Esophagus muscularis mucosa (tissue), 4 donors: ENCODE measurements at regions not wholly inside any gene's neighbourhood (a gene's known extent, or its start where the extent isn't known, plus 50 kb on each side); places are given as distances from the start of the nearest gene placed in this dataset.

Source experiments
- DNase-seq: peaks from one replicate; pipeline ENCODE4 v3.0.0-alpha.2; 2017; ENCODE audit errors: extremely low spot score
- H3K27ac ChIP-seq, 4 donors: fragments of 200-600 bp; sonication (generic); replicated peaks in 1 of 4; 1 replicate in 3 of 4; 2 replicates in 1 of 4; pipeline ENCODE4 v1.5.1; 2016 to 2019; ENCODE audit warnings: mild to moderate bottlenecking in 1 of 4
- H3K27me3 ChIP-seq, 4 donors: fragments of 200-600 bp; sonication (generic); one replicate each; pipeline versions ENCODE4 v1.5.1 to v1.6.0; 2016 to 2019
- H3K36me3 ChIP-seq, 4 donors: fragments of 200-600 bp; sonication (generic); one replicate each; pipeline ENCODE4 v1.5.1; 2016 to 2019
- H3K4me1 ChIP-seq, 4 donors: fragments of 200-600 bp; sonication (generic); one replicate each; pipeline ENCODE4 v1.5.1; 2016 to 2019
- H3K4me3 ChIP-seq, 4 donors: fragments of 200-600 bp; sonication (generic); 1 replicate in 2 of 4; 2 replicates in 2 of 4; pipeline ENCODE4 v1.5.1; 2016 to 2019; ENCODE audit warnings: mild to moderate bottlenecking in 4 of 4, moderate library complexity in 1 of 4
- H3K9me3 ChIP-seq, 4 donors: fragments of 200-600 bp; sonication (generic); 1 replicate in 3 of 4; 2 replicates in 1 of 4; pipeline ENCODE4 v1.5.1; 2016 to 2019
- CTCF ChIP-seq, 3 experiments: fragments of 200-600 bp in 2 of 3; fragments of 450-650 bp in 1 of 3; sonication (generic) in 2 of 3; IDR thresholded peaks; one replicate each; pipeline ENCODE4 v1.5.1; 2017 to 2019; ENCODE audit warnings: antibody characterized with exemption in 3 of 3, mild to moderate bottlenecking in 2 of 3, moderate library complexity in 1 of 3
- EP300 ChIP-seq: sonication (generic); formaldehyde crosslinking; IDR thresholded peaks from one replicate; pipeline ENCODE4 v1.6.1; 2017; ENCODE audit warnings: antibody characterized with exemption
- POLR2A ChIP-seq: fragments of 450-650 bp; IDR thresholded peaks from one replicate; pipeline ENCODE4 v1.6.1; 2017; ENCODE audit warnings: antibody characterized with exemption, moderate library complexity, mild to moderate bottlenecking, low read depth
- POLR2AphosphoS5 ChIP-seq, 2 donors: sonication (generic); formaldehyde crosslinking; IDR thresholded peaks; one replicate each; pipeline ENCODE4 v1.6.1; 2017; ENCODE audit warnings: antibody characterized with exemption in 2 of 2
- WGBS: methylation state at CpG from one replicate; pipeline ENCODE4 v1.1.5; 2018; 5-methylcytosine and 5-hydroxymethylcytosine counted together
- intact Hi-C: fragments of 100-400 bp; cut with DNase I; formaldehyde crosslinking; loops from one replicate; pipeline ENCODE4 v1.15.1; 2023

DNA sequence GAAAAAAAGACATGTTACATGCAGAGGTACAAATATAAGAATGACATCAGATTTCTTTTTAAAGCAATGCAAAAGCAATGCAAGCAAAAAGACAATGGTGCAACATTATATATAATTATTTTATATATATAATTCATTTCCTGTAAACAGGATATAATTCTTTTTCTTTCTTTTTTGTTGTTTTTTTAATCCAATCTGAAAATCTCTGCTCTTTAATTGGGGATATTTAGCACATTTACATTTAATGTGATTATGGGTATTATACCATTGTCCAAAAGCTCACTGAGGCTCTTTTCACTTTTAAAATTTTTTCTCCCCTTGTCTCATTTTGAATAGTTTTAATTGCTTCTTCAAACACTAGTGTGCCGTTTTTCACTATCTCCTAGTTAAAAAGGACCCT, 148.9 kb downstream of the FGF18 start:
- Histone ChIP-seq H3K4me3 (no peak overlapping the region), H3K9me3 (peaks cover 0 to 29% (median 22%) of the 10 kb centered on the region in 4 donors), H3K4me1 (no peaks in the 10 kb centered on the region), H3K27ac (no peak overlapping the region), H3K27me3 (no peaks in the 10 kb centered on the region), H3K36me3 (no peaks in the 10 kb centered on the region)
- 91% methylated on average over 1 of the region's 1 CpG for WGBS
- no peak for TF ChIP-seq EP300
- no peak for TF ChIP-seq POLR2A
- no peak for TF ChIP-seq POLR2AphosphoS5 (IDR thresholded peaks at IDR 0.05)
- no peak for TF ChIP-seq CTCF (IDR thresholded peaks at IDR 0.05)
- intact Hi-C loops: no loop called here
- no peak for DNase-seq

- peaks cover 0 to 29% (median 22%) of the 10 kb centered on the region in 4 donors for H3K9me3 ChIP-seq
- WGBS: 0% methylated on average over 1 of the region's 1 CpG
These were observed 149.7 kb downstream of the FGF18 start for GRCh38 chr5:171569065-171569712.

DNA sequence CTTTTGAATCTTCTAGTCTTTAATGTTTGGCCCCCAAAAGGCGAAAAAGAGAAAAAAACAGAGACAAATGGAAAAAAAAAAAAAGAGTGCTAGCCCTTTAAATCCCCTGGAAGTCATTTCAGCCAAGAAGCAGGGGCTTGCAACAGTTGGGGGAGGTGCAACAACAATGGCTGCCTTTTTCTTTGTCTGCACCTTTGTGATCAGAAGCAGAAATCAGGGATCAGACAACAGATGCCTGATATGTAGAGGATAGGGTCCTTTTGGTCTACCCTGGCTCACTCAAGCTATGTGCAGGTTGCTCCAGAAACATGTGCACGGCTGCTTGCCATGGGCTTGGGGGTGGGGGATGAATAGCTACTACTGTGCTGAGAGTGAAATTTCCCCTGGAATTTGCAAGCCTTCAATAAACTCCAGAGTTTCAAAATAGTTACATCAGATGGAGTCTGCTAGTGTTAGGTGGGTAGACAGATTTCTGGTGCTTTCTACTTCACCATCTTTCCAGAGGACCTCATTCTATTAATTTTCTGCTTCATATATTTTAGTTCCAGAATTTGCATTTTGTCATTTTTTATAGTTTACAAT, 150.9 kb downstream of the FGF18 start:
- no peak for DNase-seq
- H3K4me1 ChIP-seq: no peaks in the 10 kb centered on the region
- TF ChIP-seq EP300 (no peak), CTCF (IDR thresholded peaks at IDR 0.05) (no peak)
- H3K4me3 ChIP-seq: no peak overlapping the region
- no peaks in the 10 kb centered on the region for H3K27me3 ChIP-seq
- H3K9me3 ChIP-seq: peaks cover 0 to 29% (median 22%) of the 10 kb centered on the region in 4 donors
- no peaks in the 10 kb centered on the region for H3K36me3 ChIP-seq
- H3K27ac ChIP-seq: no peak overlapping the region
- WGBS: 75% methylated on average over 2 of the region's 2 CpGs
- intact Hi-C loops: no loop called here

More at GRCh38 chr5:171569065-171569712, 149.7 kb downstream of the FGF18 start:
- H3K4me3 ChIP-seq: no peak overlapping the region
- TF ChIP-seq CTCF (IDR thresholded peaks at IDR 0.05) (no peak), EP300 (no peak), POLR2A (no peak), POLR2AphosphoS5 (IDR thresholded peaks at IDR 0.05) (no peak)
- DNase-seq: no peak
- H3K4me1 ChIP-seq: no peaks in the 10 kb centered on the region
- intact Hi-C loops: no loop called here
- H3K27me3 ChIP-seq: no peaks in the 10 kb centered on the region
- H3K36me3 ChIP-seq: no peaks in the 10 kb centered on the region
- no peak overlapping the region for H3K27ac ChIP-seq

GRCh38 chr5:171571663-171572062, 152.2 kb downstream of the FGF18 start:
- H3K27ac ChIP-seq: no peak overlapping the region
- no peaks in the 10 kb centered on the region for H3K4me1 ChIP-seq
- H3K36me3 ChIP-seq: no peaks in the 10 kb centered on the region
- peaks cover 0 to 29% (median 24%) of the 10 kb centered on the region in 4 donors for H3K9me3 ChIP-seq
- DNase-seq: no peak
- no peak overlapping the region for H3K4me3 ChIP-seq
- no peaks in the 10 kb centered on the region for H3K27me3 ChIP-seq
- WGBS: 55% methylated on average over 3 of the region's 3 CpGs
- intact Hi-C loops: no loop called here
- TF ChIP-seq POLR2A: no peak
- TF ChIP-seq CTCF (IDR thresholded peaks at IDR 0.05): no peak
- TF ChIP-seq POLR2AphosphoS5 (IDR thresholded peaks at IDR 0.05): no peak
- TF ChIP-seq EP300: no peak
